GM23248 (cell line): ENCODE measurements at regions not wholly inside any gene's neighbourhood (a gene's known extent, or its start where the extent isn't known, plus 50 kb on each side); places are given as distances from the start of the nearest gene placed in this dataset.

Experiments
- DNase-seq: peaks from one replicate; pipeline ENCODE4 v3.0.0-alpha.2; 2015
- H2AFZ ChIP-seq: fragments of 200-600 bp; sonication (generic); 2 replicates; pipeline ENCODE4 v1.6.1; 2016; ENCODE audit warnings: antibody characterized with exemption
- H3F3A ChIP-seq: fragments of 200-600 bp; sonication (generic); 2 replicates; pipeline ENCODE4 v1.6.1; 2016; ENCODE audit warnings: mild to moderate bottlenecking, antibody characterized with exemption, mixed run types; ENCODE audit not compliant: insufficient read depth
- H3K27ac ChIP-seq: fragments of 200-600 bp; sonication (generic); 2 replicates; pipeline ENCODE4 v1.5.1; 2016; ENCODE audit warnings: mild to moderate bottlenecking
- H3K27me3 ChIP-seq: fragments of 200-600 bp; sonication (generic); replicated peaks from 2 replicates; pipeline ENCODE4 v1.6.1; 2016; ENCODE audit warnings: mild to moderate bottlenecking; ENCODE audit not compliant: insufficient read depth
- H3K36me3 ChIP-seq: fragments of 200-600 bp; sonication (generic); 2 replicates; pipeline ENCODE4 v1.6.1; 2016; ENCODE audit warnings: low read depth, mild to moderate bottlenecking
- H3K4me1 ChIP-seq: fragments of 200-600 bp; sonication (generic); 2 replicates; pipeline ENCODE4 v1.6.1; 2016; ENCODE audit warnings: mild to moderate bottlenecking; ENCODE audit not compliant: insufficient read depth
- H3K4me2 ChIP-seq: fragments of 200-600 bp; sonication (generic); one replicate; pipeline ENCODE4 v1.6.1; 2016; ENCODE audit warnings: mild to moderate bottlenecking; ENCODE audit not compliant: unreplicated experiment
- H3K4me3 ChIP-seq: fragments of 200-600 bp; sonication (generic); 2 replicates; pipeline ENCODE4 v1.5.1; 2016; ENCODE audit warnings: mild to moderate bottlenecking
- H3K79me2 ChIP-seq: fragments of 200-600 bp; sonication (generic); 2 replicates; pipeline ENCODE4 v1.6.1; 2016; ENCODE audit warnings: mild to moderate bottlenecking; ENCODE audit not compliant: insufficient read depth
- H3K9ac ChIP-seq: fragments of 200-600 bp; sonication (generic); 2 replicates; pipeline ENCODE4 v1.6.1; 2016; ENCODE audit warnings: mild to moderate bottlenecking
- H3K9me2 ChIP-seq: fragments of 200-600 bp; sonication (generic); 2 replicates; pipeline ENCODE4 v1.6.1; 2016; ENCODE audit warnings: mixed run types, mild to moderate bottlenecking, moderate library complexity; ENCODE audit not compliant: insufficient read depth
- H3K9me3 ChIP-seq: fragments of 200-600 bp; sonication (generic); one replicate; pipeline ENCODE4 v1.6.1; 2017; ENCODE audit warnings: low read depth
- H4K20me1 ChIP-seq: fragments of 200-600 bp; sonication (generic); 2 replicates; pipeline ENCODE4 v1.6.0; 2016; ENCODE audit not compliant: insufficient read depth
- EZH2 ChIP-seq: fragments of 200-600 bp; sonication (generic); IDR thresholded peaks from 2 replicates; pipeline ENCODE4 v1.6.1; 2018; ENCODE audit warnings: antibody characterized with exemption, mild to moderate bottlenecking; ENCODE audit not compliant: insufficient read depth, poor library complexity, severe bottlenecking
- EZH2phosphoT487 ChIP-seq: fragments of 200-600 bp; sonication (generic); IDR thresholded peaks from 2 replicates; pipeline ENCODE4 v1.6.1; 2018; ENCODE audit warnings: antibody characterized with exemption, moderate library complexity, mild to moderate bottlenecking, low read depth; ENCODE audit not compliant: insufficient read depth
- WGBS, 2 experiments: methylation state at CpG; one replicate each; pipeline ENCODE4 v1.1.6; 2015 to 2017; ENCODE audit warnings: low lambda C conversion rate in 2 of 2, low coverage in 1 of 2; ENCODE audit errors: missing lambda C conversion rate in 2 of 2; 5-methylcytosine and 5-hydroxymethylcytosine counted together
- in situ Hi-C: fragments of 300-500 bp; cut with MboI; formaldehyde crosslinking; loops from 2 replicates; pipeline ENCODE4 v1.15.0; 2020

GRCh38 chr4:141853091-141853764 lies 216.8 kb downstream of the IL15 start:
- Histone ChIP-seq H3K4me2 (no peak overlapping the region), H3K4me1 (no peaks in the 10 kb centered on the region), H3K9me2 (no peaks in the 10 kb centered on the region), H3K27ac (no peak overlapping the region), H3K79me2 (no peaks in the 10 kb centered on the region), H3K27me3 (no peaks in the 10 kb centered on the region), H2AFZ (no peak overlapping the region), H3K4me3 (no peak overlapping the region), H3K9me3 (no peaks in the 10 kb centered on the region), H3K36me3 (no peaks in the 10 kb centered on the region), H4K20me1 (no peaks in the 10 kb centered on the region), H3K9ac (no peak overlapping the region), H3F3A (no peaks in the 10 kb centered on the region)
- no peak for DNase-seq
- WGBS, 2 experiments = 68 to 79% methylated on average over 12 of the region's 12 CpGs
- no peak for TF ChIP-seq EZH2
- in situ Hi-C loops = no loop called here

GRCh38 chr4:141858437-141858836 lies 222.1 kb downstream of the IL15 start:
- in situ Hi-C loops = no loop called here
- Histone ChIP-seq H3K4me1 (no peaks in the 10 kb centered on the region), H3K4me3 (no peak overlapping the region), H3K79me2 (no peaks in the 10 kb centered on the region), H3K9me2 (no peaks in the 10 kb centered on the region), H3K27ac (no peak overlapping the region), H2AFZ (no peak overlapping the region), H3F3A (no peaks in the 10 kb centered on the region), H3K9ac (no peak overlapping the region), H3K4me2 (no peak overlapping the region), H3K9me3 (no peaks in the 10 kb centered on the region), H4K20me1 (no peaks in the 10 kb centered on the region), H3K36me3 (no peaks in the 10 kb centered on the region), H3K27me3 (no peaks in the 10 kb centered on the region)
- TF ChIP-seq EZH2phosphoT487 (no peak), EZH2 (no peak)
- DNase-seq = no peak
- WGBS, 2 experiments = 100% methylated on average over 1 of the region's 1 CpG

GRCh38 chr4:141860974-141861373 lies 224.6 kb downstream of the IL15 start:
- WGBS, 2 experiments = 91 to 96% methylated on average over 1 of the region's 1 CpG
- Histone ChIP-seq H3K4me3 (no peak overlapping the region), H3K4me1 (no peaks in the 10 kb centered on the region), H3K9ac (no peak overlapping the region), H3K9me3 (no peaks in the 10 kb centered on the region), H3K79me2 (no peaks in the 10 kb centered on the region), H2AFZ (no peak overlapping the region), H3F3A (no peaks in the 10 kb centered on the region), H3K9me2 (no peaks in the 10 kb centered on the region), H3K27ac (no peak overlapping the region), H4K20me1 (no peaks in the 10 kb centered on the region), H3K36me3 (no peaks in the 10 kb centered on the region), H3K4me2 (no peak overlapping the region), H3K27me3 (no peaks in the 10 kb centered on the region)
- TF ChIP-seq EZH2 = no peak
- no peak for TF ChIP-seq EZH2phosphoT487
- no peak for DNase-seq
- in situ Hi-C loops = no loop called here

- Histone ChIP-seq H3K4me2 (no peak overlapping the region), H3K9me2 (no peaks in the 10 kb centered on the region), H2AFZ (no peak overlapping the region), H3K4me3 (no peak overlapping the region), H3K9me3 (no peaks in the 10 kb centered on the region), H3K27ac (no peak overlapping the region), H3K36me3 (no peaks in the 10 kb centered on the region), H3K4me1 (no peaks in the 10 kb centered on the region), H3F3A (no peaks in the 10 kb centered on the region), H3K27me3 (no peaks in the 10 kb centered on the region), H3K9ac (no peak overlapping the region), H4K20me1 (no peaks in the 10 kb centered on the region), H3K79me2 (no peaks in the 10 kb centered on the region)
- TF ChIP-seq EZH2 = no peak
- TF ChIP-seq EZH2phosphoT487 = no peak
- WGBS, 2 experiments = 93 to 97% methylated on average over 1 of the region's 1 CpG
- no peak for DNase-seq
- in situ Hi-C loops = no loop called here
Measured at GRCh38 chr4:141870152-141870551, 233.8 kb downstream of the IL15 start.
